H1 (cell line): ENCODE measurements at regions not wholly inside any gene's neighbourhood (a gene's known extent, or its start where the extent isn't known, plus 50 kb on each side); places are given as distances from the start of the nearest gene placed in this dataset.

Source experiments
- CREB1 ChIP-seq: IDR thresholded peaks from 2 replicates; pipeline ENCODE4 v1.6.1; 2012; ENCODE audit warnings: inconsistent platforms
- CTCF ChIP-seq, 3 experiments: IDR thresholded peaks; 1 replicate in 2 of 3; 2 replicates in 1 of 3; pipeline versions ENCODE4 v1.5.1 to v1.6.1; 2011; ENCODE audit warnings: low read length in 3 of 3, mild to moderate bottlenecking in 3 of 3, inconsistent platforms in 2 of 3, low read depth in 1 of 3, moderate library complexity in 1 of 3; ENCODE audit not compliant: insufficient read depth in 1 of 3; ENCODE audit errors: control extremely low read depth in 1 of 3
- TBP ChIP-seq: IDR thresholded peaks from 2 replicates; pipeline ENCODE4 v1.6.1; 2011; ENCODE audit warnings: low read depth, low read length, improper control_type of control experiment
- YY1 ChIP-seq: IDR thresholded peaks from 2 replicates; pipeline ENCODE4 v1.6.1; 2011; ENCODE audit warnings: low read depth, mild to moderate bottlenecking, low read length

- no peak for TF ChIP-seq CTCF (IDR thresholded peaks at IDR 0.05; ENCODE audit: control extremely low read depth in 1 of 3, insufficient read depth in 1 of 3, low read depth in 1 of 3, low read length in 3 of 3)
- no peak for TF ChIP-seq CREB1
- no peak for TF ChIP-seq YY1
- no peak for TF ChIP-seq TBP
These were observed 65.1 kb upstream of the TNP1 start for GRCh38 chr2:216925006-216925405.
